Gastroesophageal sphincter (tissue), 4 donors: ENCODE measurements at regions not wholly inside any gene's neighbourhood (a gene's known extent, or its start where the extent isn't known, plus 50 kb on each side); places are given as distances from the start of the nearest gene placed in this dataset.

ENCODE experiments used
- ATAC-seq: fragments of 150-250 bp; one replicate; pipeline ENCODE4 v1.9.1; 2016; ENCODE audit warnings: mild to moderate bottlenecking, moderate library complexity
- H3K27ac ChIP-seq, 4 donors: fragments of 200-600 bp; sonication (generic) in 3 of 4; 1 replicate in 3 of 4; 2 replicates in 1 of 4; pipeline ENCODE4 v1.5.1; 2016 to 2019
- H3K27me3 ChIP-seq: fragments of 200-600 bp; sonication (generic); one replicate; pipeline ENCODE4 v1.5.1; 2019
- H3K36me3 ChIP-seq, 2 donors: fragments of 200-600 bp; sonication (generic); one replicate each; pipeline ENCODE4 v1.5.1; 2019; ENCODE audit warnings: control low read depth in 1 of 2
- H3K4me1 ChIP-seq, 3 donors: fragments of 200-600 bp; sonication (generic); 1 replicate in 2 of 3; 2 replicates in 1 of 3; pipeline ENCODE4 v1.5.1; 2016 to 2019; ENCODE audit warnings: control low read depth in 2 of 3
- H3K4me3 ChIP-seq, 2 donors: fragments of 200-600 bp; sonication (generic); one replicate each; pipeline ENCODE4 v1.5.1; 2019; ENCODE audit warnings: mild to moderate bottlenecking in 1 of 2, moderate library complexity in 1 of 2
- H3K9me3 ChIP-seq, 3 donors: fragments of 200-600 bp; sonication (generic); one replicate each; pipeline ENCODE4 v1.5.1; 2017 to 2019; ENCODE audit warnings: control low read depth in 2 of 3
- EP300 ChIP-seq: sonication (generic); formaldehyde crosslinking; IDR thresholded peaks from one replicate; pipeline ENCODE4 v1.6.1; 2017; ENCODE audit warnings: antibody characterized with exemption, mild to moderate bottlenecking
- POLR2A ChIP-seq, 2 donors: fragments of 450-650 bp; IDR thresholded peaks; one replicate each; pipeline ENCODE4 v1.6.1; 2017; ENCODE audit warnings: antibody characterized with exemption in 2 of 2, mild to moderate bottlenecking in 2 of 2, moderate library complexity in 1 of 2
- POLR2AphosphoS5 ChIP-seq: sonication (generic); formaldehyde crosslinking; IDR thresholded peaks from one replicate; pipeline ENCODE4 v1.6.1; 2017; ENCODE audit warnings: antibody characterized with exemption
- WGBS, 2 donors: methylation state at CpG; one replicate each; pipeline ENCODE4 v1.1.5; 2018; ENCODE audit warnings: low coverage in 1 of 2; 5-methylcytosine and 5-hydroxymethylcytosine counted together
- TF ChIP-seq, protein P1 (sequence below), 4 experiments: fragments of 200-600 bp in 2 of 4; fragments of 450-650 bp in 2 of 4; sonication (generic) in 1 of 4; IDR thresholded peaks; one replicate each; pipeline ENCODE4 v1.5.1; 2017 to 2019; ENCODE audit warnings: antibody characterized with exemption in 4 of 4, mild to moderate bottlenecking in 2 of 4, moderate library complexity in 2 of 4

DNA sequence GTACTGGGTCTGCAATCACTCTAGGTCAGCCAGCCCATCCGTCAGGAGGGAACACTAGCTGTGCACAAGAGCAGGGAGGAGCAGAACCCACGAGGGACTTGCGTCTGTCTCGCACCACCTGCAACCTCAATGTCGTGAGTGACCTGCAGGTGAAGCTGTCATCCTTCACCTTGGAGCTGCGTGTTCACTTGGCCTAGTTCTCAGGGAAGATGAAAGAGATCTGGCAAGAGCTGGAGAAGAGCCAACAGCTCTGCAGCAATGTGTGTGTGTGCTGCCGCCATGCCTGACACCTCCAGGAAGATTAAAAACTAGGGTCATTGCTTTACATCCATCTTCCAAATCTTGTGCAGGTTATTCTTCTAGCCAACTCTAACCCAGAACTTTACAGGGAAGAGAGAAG is 117.6 kb upstream of the MRI1 start:
- ATAC-seq, result no peak
- WGBS, 2 donors, result 57% methylated on average over 4 of the region's 7 CpGs; no CpG with 5 or more reads in 1 of the 2 donors
- Histone ChIP-seq H3K4me3 (no peak overlapping the region), H3K27ac (no peak overlapping the region), H3K27me3 (peaks cover 17% of the 10 kb centered on the region), H3K36me3 (no peaks in the 10 kb centered on the region), H3K9me3 (peaks cover 0 to 7% (median 0%) of the 10 kb centered on the region in 3 donors), H3K4me1 (no peaks in the 10 kb centered on the region)
- TF ChIP-seq POLR2AphosphoS5 (no peak), EP300 (no peak), POLR2A (IDR thresholded peaks at IDR 0.05) (no peak)

DNA sequence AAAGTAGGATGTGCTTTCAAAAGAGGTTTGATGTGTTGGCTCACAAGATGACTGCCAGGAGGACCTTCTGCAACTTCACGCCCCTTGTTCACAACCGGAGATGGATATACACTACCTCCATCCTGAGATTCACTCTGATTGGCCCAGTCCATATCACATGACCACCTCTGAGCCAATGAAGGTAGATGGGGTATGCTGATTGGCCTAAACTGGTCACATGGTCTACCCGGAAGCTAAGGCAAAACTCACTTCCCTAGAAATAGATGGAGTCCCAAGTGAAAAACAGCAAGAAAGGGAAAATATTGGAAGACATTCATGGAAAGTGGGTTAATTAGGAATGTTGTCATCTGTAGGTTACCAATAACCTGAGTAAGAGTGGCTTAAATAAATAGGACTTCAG is 119.7 kb upstream of the MRI1 start:
- Histone ChIP-seq H3K4me1 (no peaks in the 10 kb centered on the region), H3K27ac (no peak overlapping the region), H3K9me3 (peaks cover 0 to 7% (median 0%) of the 10 kb centered on the region in 3 donors), H3K27me3 (peaks cover 10% of the 10 kb centered on the region), H3K36me3 (no peaks in the 10 kb centered on the region), H3K4me3 (no peak overlapping the region)
- WGBS, 2 donors, result 92 to 100% methylated on average over 1 to 3 of the region's 3 CpGs
- TF ChIP-seq, protein P1, sequence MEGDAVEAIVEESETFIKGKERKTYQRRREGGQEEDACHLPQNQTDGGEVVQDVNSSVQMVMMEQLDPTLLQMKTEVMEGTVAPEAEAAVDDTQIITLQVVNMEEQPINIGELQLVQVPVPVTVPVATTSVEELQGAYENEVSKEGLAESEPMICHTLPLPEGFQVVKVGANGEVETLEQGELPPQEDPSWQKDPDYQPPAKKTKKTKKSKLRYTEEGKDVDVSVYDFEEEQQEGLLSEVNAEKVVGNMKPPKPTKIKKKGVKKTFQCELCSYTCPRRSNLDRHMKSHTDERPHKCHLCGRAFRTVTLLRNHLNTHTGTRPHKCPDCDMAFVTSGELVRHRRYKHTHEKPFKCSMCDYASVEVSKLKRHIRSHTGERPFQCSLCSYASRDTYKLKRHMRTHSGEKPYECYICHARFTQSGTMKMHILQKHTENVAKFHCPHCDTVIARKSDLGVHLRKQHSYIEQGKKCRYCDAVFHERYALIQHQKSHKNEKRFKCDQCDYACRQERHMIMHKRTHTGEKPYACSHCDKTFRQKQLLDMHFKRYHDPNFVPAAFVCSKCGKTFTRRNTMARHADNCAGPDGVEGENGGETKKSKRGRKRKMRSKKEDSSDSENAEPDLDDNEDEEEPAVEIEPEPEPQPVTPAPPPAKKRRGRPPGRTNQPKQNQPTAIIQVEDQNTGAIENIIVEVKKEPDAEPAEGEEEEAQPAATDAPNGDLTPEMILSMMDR (IDR thresholded peaks at IDR 0.05), result no peak
- TF ChIP-seq POLR2A (IDR thresholded peaks at IDR 0.05) (no peak), POLR2AphosphoS5 (no peak), EP300 (no peak)
- no peak for ATAC-seq

DNA sequence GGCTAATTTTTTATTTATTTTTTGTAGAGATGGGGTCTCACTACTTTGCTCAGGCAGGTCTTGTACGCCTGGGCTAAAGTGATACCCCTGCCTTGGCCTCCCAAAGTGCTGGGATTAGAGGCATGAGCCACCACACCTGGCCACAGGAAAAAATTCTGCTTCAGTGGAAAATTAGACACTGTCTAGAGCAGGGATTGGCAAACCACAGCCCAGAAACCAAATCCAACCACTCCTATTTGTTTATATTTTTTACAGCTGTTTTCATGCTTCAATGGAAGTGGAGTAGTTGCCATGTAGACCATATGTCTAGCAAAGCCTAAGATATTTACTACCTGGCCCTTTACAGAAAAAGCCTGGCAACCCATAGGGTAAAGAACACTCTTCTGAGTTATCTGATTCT is 123.7 kb upstream of the MRI1 start:
- no peaks in the 10 kb centered on the region for H3K4me1 ChIP-seq
- no peak for TF ChIP-seq EP300
- TF ChIP-seq POLR2AphosphoS5, result no peak
- TF ChIP-seq, protein P1 (IDR thresholded peaks at IDR 0.05), result no peak
- TF ChIP-seq POLR2A (IDR thresholded peaks at IDR 0.05), result no peak
- no peak for ATAC-seq
- no peak overlapping the region for H3K4me3 ChIP-seq
- peaks cover 6% of the 10 kb centered on the region for H3K27me3 ChIP-seq
- H3K9me3 ChIP-seq, result peaks cover 0 to 12% (median 0%) of the 10 kb centered on the region in 3 donors
- H3K27ac ChIP-seq, result no peak overlapping the region
- H3K36me3 ChIP-seq, result no peaks in the 10 kb centered on the region
- WGBS, 2 donors, result 14 to 50% methylated on average over 1 of the region's 1 CpG

DNA sequence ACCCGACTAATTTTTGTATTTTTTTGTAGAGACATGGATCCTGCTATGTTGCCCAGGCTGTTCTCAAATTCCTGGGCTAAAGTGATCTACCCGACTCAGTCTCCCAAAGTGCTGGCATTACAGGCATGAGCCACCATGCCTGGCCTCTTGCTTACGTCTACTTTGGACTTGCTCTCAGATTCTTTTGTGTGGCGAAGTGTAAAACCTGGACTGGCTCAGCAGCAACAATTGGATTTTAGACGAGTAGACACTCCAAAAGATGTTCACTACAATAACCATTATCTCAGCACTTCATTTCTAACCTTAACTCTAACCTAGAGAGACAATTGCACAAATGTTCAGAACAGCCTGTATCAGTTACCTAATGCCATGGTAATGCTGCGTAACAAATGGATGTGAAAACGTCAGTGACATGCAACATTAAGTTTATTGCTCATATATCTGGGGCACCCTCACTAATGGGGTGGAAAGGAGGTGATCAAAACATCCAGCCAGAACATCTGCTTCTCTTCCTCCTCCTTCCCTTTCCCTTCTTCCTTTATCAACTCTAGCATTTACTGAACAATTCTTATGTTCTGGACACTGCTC is 124.9 kb upstream of the MRI1 start:
- Histone ChIP-seq H3K27me3 (peaks cover 6% of the 10 kb centered on the region), H3K27ac (no peak overlapping the region), H3K9me3 (peaks cover 0 to 12% (median 0%) of the 10 kb centered on the region in 3 donors), H3K36me3 (no peaks in the 10 kb centered on the region), H3K4me3 (no peak overlapping the region), H3K4me1 (no peaks in the 10 kb centered on the region)
- 49 to 70% methylated on average over 3 to 7 of the region's 7 CpGs for WGBS, 2 donors
- ATAC-seq, result no peak
- TF ChIP-seq, protein P1 (IDR thresholded peaks at IDR 0.05), result no peak
- TF ChIP-seq EP300, result no peak
- no peak for TF ChIP-seq POLR2AphosphoS5
- no peak for TF ChIP-seq POLR2A (IDR thresholded peaks at IDR 0.05)

DNA sequence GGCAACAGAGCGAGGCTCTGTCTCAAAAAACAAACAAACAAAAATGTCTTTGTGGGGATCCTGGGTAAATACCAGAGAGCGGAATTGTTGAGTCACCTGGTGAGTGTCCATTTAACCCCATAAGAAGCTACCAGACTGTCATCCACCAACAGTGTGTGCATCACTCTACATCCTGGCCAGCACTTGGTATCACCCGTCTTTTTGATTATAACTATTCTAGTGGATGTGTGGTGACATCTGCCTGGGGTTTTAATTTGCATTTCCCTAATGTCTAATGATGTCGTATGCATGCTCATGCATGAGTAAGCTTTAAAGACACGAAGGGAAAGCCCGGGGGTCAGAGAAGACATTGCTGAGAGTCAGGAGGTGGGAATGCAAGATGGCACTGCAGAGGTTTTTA is 126.7 kb upstream of the MRI1 start:
- WGBS, 2 donors, result 75 to 83% methylated on average over 5 to 6 of the region's 6 CpGs
- Histone ChIP-seq H3K27me3 (peaks cover 6% of the 10 kb centered on the region), H3K4me1 (peaks cover 0 to 6% (median 0%) of the 10 kb centered on the region in 3 donors), H3K36me3 (no peaks in the 10 kb centered on the region), H3K4me3 (no peak overlapping the region), H3K9me3 (peaks cover 0 to 12% (median 0%) of the 10 kb centered on the region in 3 donors), H3K27ac (no peak overlapping the region)
- no peak for ATAC-seq
- TF ChIP-seq, protein P1 (IDR thresholded peaks at IDR 0.05), result no peak
- no peak for TF ChIP-seq EP300
- TF ChIP-seq POLR2AphosphoS5, result no peak
- TF ChIP-seq POLR2A (IDR thresholded peaks at IDR 0.05), result no peak
